ENCODE measurements at regions not wholly inside any gene's neighbourhood (a gene's known extent, or its start where the extent isn't known, plus 50 kb on each side); places are given as distances from the start of the nearest gene placed in this dataset.

- TF ChIP-seq CTCF (IDR thresholded peaks at IDR 0.05; ENCODE audit: insufficient read depth, low read length, poor library complexity, severe bottlenecking): no peak
Measured at GRCh38 chr2:240198226-240198625, 57.8 kb upstream of the OTOS start.

GRCh38 chr2:240199133-240199870 lies 58.8 kb upstream of the OTOS start:
- H3K27me3 ChIP-seq (replicated peaks; ENCODE audit: control insufficient read depth, insufficient read depth, low read length): no peaks in the 10 kb centered on the region; the same call in none of the 2 replicates
- H3K36me3 ChIP-seq (ENCODE audit: control insufficient read depth, insufficient read depth, low read length): no peaks in the 10 kb centered on the region
- DNase-seq (ENCODE audit: extremely low read depth, insufficient read length): no peak
- TF ChIP-seq CTCF (IDR thresholded peaks at IDR 0.05; ENCODE audit: insufficient read depth, low read length, poor library complexity, severe bottlenecking): no peak
- no peak overlapping the region for H3K4me3 ChIP-seq (replicated peaks; ENCODE audit: low read depth, low read length)

More at GRCh38 chr2:240198226-240198625, 57.8 kb upstream of the OTOS start:
- Histone ChIP-seq H3K4me3 (replicated peaks; ENCODE audit: low read depth, low read length) (no peak overlapping the region), H3K36me3 (ENCODE audit: control insufficient read depth, insufficient read depth, low read length) (no peaks in the 10 kb centered on the region), H3K27me3 (replicated peaks; ENCODE audit: control insufficient read depth, insufficient read depth, low read length) (no peaks in the 10 kb centered on the region; the same call in 1 of the 2 replicates)
- no peak for DNase-seq (ENCODE audit: extremely low read depth, insufficient read length)

GRCh38 chr2:240200230-240201051 lies 60.0 kb upstream of the OTOS start:
- Histone ChIP-seq H3K36me3 (ENCODE audit: control insufficient read depth, insufficient read depth, low read length) (no peaks in the 10 kb centered on the region), H3K4me3 (replicated peaks; ENCODE audit: low read depth, low read length) (no peak overlapping the region), H3K27me3 (replicated peaks; ENCODE audit: control insufficient read depth, insufficient read depth, low read length) (no peaks in the 10 kb centered on the region; the same call in none of the 2 replicates)
- no peak for TF ChIP-seq CTCF (IDR thresholded peaks at IDR 0.05; ENCODE audit: insufficient read depth, low read length, poor library complexity, severe bottlenecking)
- DNase-seq (ENCODE audit: extremely low read depth, insufficient read length): no peak

- no peak for DNase-seq (ENCODE audit: extremely low read depth, insufficient read length)
- TF ChIP-seq CTCF (IDR thresholded peaks at IDR 0.05; ENCODE audit: insufficient read depth, low read length, poor library complexity, severe bottlenecking): no peak
- H3K27me3 ChIP-seq (replicated peaks; ENCODE audit: control insufficient read depth, insufficient read depth, low read length): no peaks in the 10 kb centered on the region; the same call in none of the 2 replicates
- no peak overlapping the region for H3K4me3 ChIP-seq (replicated peaks; ENCODE audit: low read depth, low read length)
- no peaks in the 10 kb centered on the region for H3K36me3 ChIP-seq (ENCODE audit: control insufficient read depth, insufficient read depth, low read length)
Measured at GRCh38 chr2:240201866-240202265, 61.4 kb upstream of the OTOS start.

- no peak for TF ChIP-seq CTCF (IDR thresholded peaks at IDR 0.05; ENCODE audit: insufficient read depth, low read length, poor library complexity, severe bottlenecking)
- DNase-seq (ENCODE audit: extremely low read depth, insufficient read length): no peak
- Histone ChIP-seq H3K4me3 (replicated peaks; ENCODE audit: low read depth, low read length) (no peak overlapping the region), H3K36me3 (ENCODE audit: control insufficient read depth, insufficient read depth, low read length) (no peaks in the 10 kb centered on the region), H3K27me3 (replicated peaks; ENCODE audit: control insufficient read depth, insufficient read depth, low read length) (no peaks in the 10 kb centered on the region; the same call in none of the 2 replicates)
Measured at GRCh38 chr2:240202586-240202985, 62.1 kb upstream of the OTOS start.

Data from GM06990 (cell line).